GM19438 (cell line): ENCODE measurements at regions not wholly inside any gene's neighbourhood (a gene's known extent, or its start where the extent isn't known, plus 50 kb on each side); places are given as distances from the start of the nearest gene placed in this dataset.
"Not testable (repeated sequence)": the region's sequence is repeated elsewhere in the genome, so short reads cannot be mapped to it uniquely, and the experiment has no call there.

Source experiments
- ATAC-seq: cut with Tn5 transposase; IDR thresholded peaks from one replicate; pipeline ENCODE4 v1.9.1; 2021; ENCODE audit warnings: low read depth; ENCODE audit not compliant: unreplicated experiment

GRCh38 chr2:38454081-38454480 is 77.0 kb upstream of the ATL2 start:
- ATAC-seq, result no peak

GRCh38 chr2:38451778-38452177 is 74.7 kb upstream of the ATL2 start:
- ATAC-seq, result not testable (repeated sequence)

GRCh38 chr2:38450509-38450908 is 73.4 kb upstream of the ATL2 start:
- no peak for ATAC-seq

- ATAC-seq, result no peak
Observed at GRCh38 chr2:38448692-38449410, 71.8 kb upstream of the ATL2 start.

GRCh38 chr2:38446906-38447561 is 70.0 kb upstream of the ATL2 start:
- no peak for ATAC-seq

GRCh38 chr2:38446418-38446817 is 69.3 kb upstream of the ATL2 start:
- ATAC-seq, result no peak

- no peak for ATAC-seq
Observed at GRCh38 chr2:38444247-38444646, 67.2 kb upstream of the ATL2 start.

GRCh38 chr2:38442643-38443541 is 65.8 kb upstream of the ATL2 start:
- no peak for ATAC-seq

- no peak for ATAC-seq
Observed at GRCh38 chr2:38441346-38441745, 64.3 kb upstream of the ATL2 start.

GRCh38 chr2:38440655-38441054 is 63.6 kb upstream of the ATL2 start:
- ATAC-seq, result no peak

- ATAC-seq, result no peak
Observed at GRCh38 chr2:38439863-38440262, 62.8 kb upstream of the ATL2 start.

- ATAC-seq, result no peak
Observed at GRCh38 chr2:38438883-38439612, 62.0 kb upstream of the ATL2 start.

- ATAC-seq, result no peak
Observed at GRCh38 chr2:38438133-38438882, 61.2 kb upstream of the ATL2 start.

GRCh38 chr2:38436227-38436664 is 59.2 kb upstream of the ATL2 start:
- no peak for ATAC-seq

GRCh38 chr2:38435775-38436174 is 58.7 kb upstream of the ATL2 start:
- ATAC-seq, result no peak

- ATAC-seq, result no peak
Observed at GRCh38 chr2:38434595-38434994, 57.5 kb upstream of the ATL2 start.

GRCh38 chr2:38433607-38433975 is 56.5 kb upstream of the ATL2 start:
- no peak for ATAC-seq

GRCh38 chr2:38432820-38433606 is 55.9 kb upstream of the ATL2 start:
- ATAC-seq, result no peak

GRCh38 chr2:38430597-38431207 is 53.6 kb upstream of the ATL2 start:
- ATAC-seq, result no peak
